ENCODE measurements at regions not wholly inside any gene's neighbourhood (a gene's known extent, or its start where the extent isn't known, plus 50 kb on each side); places are given as distances from the start of the nearest gene placed in this dataset.

GRCh38 chr5:39519079-39519478, 94.3 kb upstream of the DAB2 start:
- TF ChIP-seq CTCF (IDR thresholded peaks at IDR 0.05; ENCODE audit: low read depth, low read length) (no peak), EZH2phosphoT487 (IDR thresholded peaks at IDR 0.05; ENCODE audit: low read depth) (no peak)

All from OCI-LY3 (cell line).